ENCODE measurements at regions not wholly inside any gene's neighbourhood (a gene's known extent, or its start where the extent isn't known, plus 50 kb on each side); places are given as distances from the start of the nearest gene placed in this dataset.

DNA sequence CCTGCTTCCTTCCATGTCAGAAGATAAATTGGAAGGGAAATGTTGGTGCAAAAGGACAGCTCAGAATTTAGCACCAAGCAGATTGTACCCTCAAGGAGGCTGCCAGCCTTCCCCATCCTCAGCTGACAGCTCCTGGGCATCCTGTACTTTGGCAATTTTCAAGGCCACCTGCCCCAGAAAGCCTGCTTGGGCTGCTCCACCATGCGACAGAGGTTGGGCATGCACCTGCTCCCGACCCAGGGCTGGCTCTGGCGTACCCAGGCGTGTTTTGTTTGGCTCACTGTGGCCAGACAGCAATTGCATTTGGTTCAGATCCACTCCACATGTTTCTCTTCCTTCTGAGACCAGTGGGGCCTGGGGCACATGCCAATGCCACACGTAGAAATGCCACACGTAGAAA lies 547.8 kb downstream of the NPHP4 start:
- peaks cover 5% of the 10 kb centered on the region; the same call in 1 of the 2 replicates for H3K9me3 ChIP-seq (ENCODE audit: control insufficient read depth, insufficient read depth, low read depth, low read length)
- no peaks in the 10 kb centered on the region for H3K27me3 ChIP-seq (ENCODE audit: control insufficient read depth, insufficient read depth, low read length)
- H3K27ac ChIP-seq (ENCODE audit: low read depth, low read length), result no peak overlapping the region
- no peak overlapping the region for H3K9ac ChIP-seq (ENCODE audit: low read length)
- H3K4me3 ChIP-seq (ENCODE audit: low read depth, low read length), result no peak overlapping the region
- H3K36me3 ChIP-seq (ENCODE audit: control insufficient read depth, insufficient read depth, low read length), result no peaks in the 10 kb centered on the region
- no peaks in the 10 kb centered on the region for H3K4me1 ChIP-seq (ENCODE audit: control insufficient read depth, insufficient read depth, low read length)

- Histone ChIP-seq H3K4me1 (ENCODE audit: control insufficient read depth, insufficient read depth, low read length) (no peaks in the 10 kb centered on the region), H3K9ac (ENCODE audit: low read length) (no peak overlapping the region), H3K36me3 (ENCODE audit: control insufficient read depth, insufficient read depth, low read length) (no peaks in the 10 kb centered on the region), H3K9me3 (ENCODE audit: control insufficient read depth, insufficient read depth, low read depth, low read length) (peaks cover 27% of the 10 kb centered on the region), H3K27ac (ENCODE audit: low read depth, low read length) (no peak overlapping the region), H3K27me3 (ENCODE audit: control insufficient read depth, insufficient read depth, low read length) (peaks cover 4% of the 10 kb centered on the region; the same call in 1 of the 2 replicates), H3K4me3 (ENCODE audit: low read depth, low read length) (no peak overlapping the region)
Observed at GRCh38 chr1:5436808-5437207, 555.4 kb downstream of the NPHP4 start.

- peaks cover 6% of the 10 kb centered on the region for H3K4me1 ChIP-seq (ENCODE audit: control insufficient read depth, insufficient read depth, low read length)
- peaks cover 27% of the 10 kb centered on the region for H3K9me3 ChIP-seq (ENCODE audit: control insufficient read depth, insufficient read depth, low read depth, low read length)
- H3K27me3 ChIP-seq (ENCODE audit: control insufficient read depth, insufficient read depth, low read length), result peaks cover 4% of the 10 kb centered on the region; the same call in 1 of the 2 replicates
- H3K4me3 ChIP-seq (ENCODE audit: low read depth, low read length), result no peak overlapping the region
- H3K36me3 ChIP-seq (ENCODE audit: control insufficient read depth, insufficient read depth, low read length), result no peaks in the 10 kb centered on the region
- H3K9ac ChIP-seq (ENCODE audit: low read length), result no peak overlapping the region
- H3K27ac ChIP-seq (ENCODE audit: low read depth, low read length), result no peak overlapping the region
Observed at GRCh38 chr1:5435414-5435813, 556.8 kb downstream of the NPHP4 start.

DNA sequence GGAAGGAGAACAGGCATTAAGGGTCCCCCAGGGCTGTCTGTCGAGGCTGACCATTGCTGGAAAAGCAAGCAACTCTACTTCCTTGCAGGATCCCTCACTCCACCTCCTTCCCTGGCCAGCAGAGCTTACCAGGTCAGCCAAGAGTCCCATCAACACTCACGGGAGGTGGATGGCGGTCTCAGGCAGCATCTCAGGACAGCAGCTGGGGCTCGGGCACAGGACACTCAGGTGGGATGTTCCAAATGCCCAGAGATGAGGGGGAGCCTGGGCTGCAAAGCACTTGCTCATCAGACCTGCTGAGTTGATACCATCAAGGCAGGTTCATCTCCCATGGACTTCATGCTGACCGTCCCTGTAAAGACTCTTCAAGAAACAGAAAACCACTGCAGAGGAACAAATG lies 559.8 kb downstream of the NPHP4 start:
- Histone ChIP-seq H3K36me3 (ENCODE audit: control insufficient read depth, insufficient read depth, low read length) (no peaks in the 10 kb centered on the region), H3K27ac (ENCODE audit: low read depth, low read length) (no peak overlapping the region), H3K4me3 (ENCODE audit: low read depth, low read length) (no peak overlapping the region), H3K9me3 (ENCODE audit: control insufficient read depth, insufficient read depth, low read depth, low read length) (peaks cover 10% of the 10 kb centered on the region), H3K4me1 (ENCODE audit: control insufficient read depth, insufficient read depth, low read length) (peaks cover 32% of the 10 kb centered on the region), H3K27me3 (ENCODE audit: control insufficient read depth, insufficient read depth, low read length) (peaks cover 4% of the 10 kb centered on the region; the same call in 1 of the 2 replicates), H3K9ac (ENCODE audit: low read length) (no peak overlapping the region)

DNA sequence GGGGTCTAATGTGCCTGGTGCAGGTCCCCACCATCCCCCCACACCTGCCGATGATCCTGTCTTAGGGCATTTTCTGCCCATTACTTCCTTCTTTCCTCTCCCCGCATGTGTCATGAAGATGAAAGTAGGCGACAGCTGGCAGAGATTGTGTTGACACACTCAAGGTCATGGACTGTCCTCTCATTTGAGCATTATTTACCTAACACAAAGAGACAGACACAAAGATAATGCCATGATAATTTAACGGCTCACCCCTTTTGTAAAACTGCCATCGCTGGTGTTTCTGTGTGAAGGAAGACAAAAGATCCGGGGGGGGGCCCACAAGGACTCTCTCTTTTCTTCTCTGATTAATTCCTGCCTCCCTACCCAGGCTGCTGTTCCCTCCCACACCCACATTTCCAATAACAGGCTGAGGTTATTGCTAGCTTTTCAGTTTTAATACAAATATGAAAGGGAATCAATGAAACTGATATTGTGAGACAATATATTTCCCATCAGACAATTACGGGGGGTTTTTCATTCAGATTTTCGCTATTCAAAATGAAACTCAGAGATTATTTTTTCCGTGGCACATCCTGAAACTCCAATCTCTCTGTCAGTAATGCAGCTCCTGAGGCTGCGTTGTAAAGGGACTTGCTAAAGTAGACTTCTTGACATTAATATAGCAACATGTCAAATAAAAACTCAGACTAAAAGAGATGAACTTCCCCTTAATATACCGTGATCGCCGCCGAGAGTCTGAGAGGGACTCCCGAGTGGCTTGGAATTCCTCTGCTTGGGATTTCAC lies 561.1 kb downstream of the NPHP4 start:
- H3K9ac ChIP-seq (ENCODE audit: low read length), result no peak overlapping the region
- H3K4me3 ChIP-seq (ENCODE audit: low read depth, low read length), result no peak overlapping the region
- H3K4me1 ChIP-seq (ENCODE audit: control insufficient read depth, insufficient read depth, low read length), result peaks cover 33% of the 10 kb centered on the region
- H3K27me3 ChIP-seq (ENCODE audit: control insufficient read depth, insufficient read depth, low read length), result peaks cover 4% of the 10 kb centered on the region; the same call in 1 of the 2 replicates
- H3K36me3 ChIP-seq (ENCODE audit: control insufficient read depth, insufficient read depth, low read length), result no peaks in the 10 kb centered on the region
- H3K27ac ChIP-seq (ENCODE audit: low read depth, low read length), result no peak overlapping the region
- H3K9me3 ChIP-seq (ENCODE audit: control insufficient read depth, insufficient read depth, low read depth, low read length), result no peaks in the 10 kb centered on the region

DNA sequence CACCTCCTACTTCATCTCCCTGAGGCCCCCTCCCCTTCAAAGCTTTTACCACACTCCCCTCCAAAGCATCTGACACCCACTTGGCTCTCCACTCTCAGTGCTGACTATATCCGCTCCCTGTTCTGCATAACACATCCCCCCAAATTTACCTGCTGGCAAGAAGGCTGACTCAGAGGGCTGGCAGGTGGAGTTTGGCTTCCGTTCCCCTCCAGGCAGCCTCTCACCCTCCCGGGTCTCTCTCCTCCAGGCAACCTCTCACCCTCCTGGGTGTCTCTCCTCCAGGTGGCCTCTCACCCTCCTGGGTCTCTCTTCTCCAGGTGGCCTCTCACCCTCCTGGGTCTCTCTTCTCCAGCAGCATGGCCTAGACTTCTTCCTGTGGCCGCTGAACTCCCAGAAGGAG lies 562.1 kb downstream of the NPHP4 start:
- Histone ChIP-seq H3K4me3 (ENCODE audit: low read depth, low read length) (no peak overlapping the region), H3K4me1 (ENCODE audit: control insufficient read depth, insufficient read depth, low read length) (peaks cover 43% of the 10 kb centered on the region), H3K9ac (ENCODE audit: low read length) (no peak overlapping the region), H3K36me3 (ENCODE audit: control insufficient read depth, insufficient read depth, low read length) (no peaks in the 10 kb centered on the region), H3K27ac (ENCODE audit: low read depth, low read length) (no peak overlapping the region), H3K9me3 (ENCODE audit: control insufficient read depth, insufficient read depth, low read depth, low read length) (no peaks in the 10 kb centered on the region), H3K27me3 (ENCODE audit: control insufficient read depth, insufficient read depth, low read length) (peaks cover 5% of the 10 kb centered on the region; the same call in 1 of the 2 replicates)

- Histone ChIP-seq H3K9ac (ENCODE audit: low read length) (no peak overlapping the region), H3K9me3 (ENCODE audit: control insufficient read depth, insufficient read depth, low read depth, low read length) (no peaks in the 10 kb centered on the region), H3K36me3 (ENCODE audit: control insufficient read depth, insufficient read depth, low read length) (no peaks in the 10 kb centered on the region), H3K4me3 (ENCODE audit: low read depth, low read length) (no peak overlapping the region), H3K27me3 (ENCODE audit: control insufficient read depth, insufficient read depth, low read length) (peaks cover 6% of the 10 kb centered on the region; the same call in 1 of the 2 replicates), H3K27ac (ENCODE audit: low read depth, low read length) (no peak overlapping the region), H3K4me1 (ENCODE audit: control insufficient read depth, insufficient read depth, low read length) (peaks cover 61% of the 10 kb centered on the region)
Observed at GRCh38 chr1:5428351-5428750, 563.9 kb downstream of the NPHP4 start.

DNA sequence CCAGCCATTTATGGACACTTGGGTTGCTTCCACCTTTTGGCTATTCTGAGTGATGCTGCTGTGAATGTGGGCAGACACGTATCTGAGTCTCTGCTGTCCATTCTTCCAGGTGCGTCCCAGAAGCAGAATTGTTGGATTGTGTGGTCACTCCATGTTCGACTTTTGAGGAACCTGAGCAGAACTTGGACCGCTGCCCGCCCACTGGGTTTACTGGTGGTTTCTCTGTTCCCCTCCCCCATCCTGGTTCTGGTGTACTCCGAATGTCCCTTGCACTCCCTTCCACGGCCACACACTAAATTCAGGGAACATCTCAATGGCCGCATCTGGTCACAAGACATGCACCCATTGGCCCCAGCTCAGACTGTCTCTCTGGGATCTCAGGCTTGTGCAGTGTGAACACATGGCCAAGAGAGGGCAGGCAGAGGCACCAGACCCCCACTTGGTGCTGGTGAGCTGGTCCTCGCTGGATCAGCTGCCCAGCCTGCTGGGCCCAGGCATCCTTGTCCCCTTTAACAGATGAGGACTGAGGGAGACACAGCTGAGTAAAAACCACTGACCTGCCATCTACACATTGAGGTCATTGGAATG lies 565.1 kb downstream of the NPHP4 start:
- H3K4me1 ChIP-seq (ENCODE audit: control insufficient read depth, insufficient read depth, low read length), result peaks cover 73% of the 10 kb centered on the region
- H3K36me3 ChIP-seq (ENCODE audit: control insufficient read depth, insufficient read depth, low read length), result no peaks in the 10 kb centered on the region
- no peak overlapping the region for H3K9ac ChIP-seq (ENCODE audit: low read length)
- H3K27me3 ChIP-seq (ENCODE audit: control insufficient read depth, insufficient read depth, low read length), result peaks cover 11% of the 10 kb centered on the region; the same call in 1 of the 2 replicates
- H3K4me3 ChIP-seq (ENCODE audit: low read depth, low read length), result no peak overlapping the region
- H3K9me3 ChIP-seq (ENCODE audit: control insufficient read depth, insufficient read depth, low read depth, low read length), result no peaks in the 10 kb centered on the region
- no peak overlapping the region for H3K27ac ChIP-seq (ENCODE audit: low read depth, low read length)

GRCh38 chr1:5424802-5425703 lies 567.2 kb downstream of the NPHP4 start:
- Histone ChIP-seq H3K27me3 (ENCODE audit: control insufficient read depth, insufficient read depth, low read length) (peaks cover 16% of the 10 kb centered on the region), H3K4me1 (ENCODE audit: control insufficient read depth, insufficient read depth, low read length) (peaks cover 65% of the 10 kb centered on the region), H3K9me3 (ENCODE audit: control insufficient read depth, insufficient read depth, low read depth, low read length) (no peaks in the 10 kb centered on the region), H3K4me3 (ENCODE audit: low read depth, low read length) (peak overlapping the region; percentile 30), H3K27ac (ENCODE audit: low read depth, low read length) (no peak overlapping the region; the same call in 1 of the 2 replicates), H3K36me3 (ENCODE audit: control insufficient read depth, insufficient read depth, low read length) (no peaks in the 10 kb centered on the region), H3K9ac (ENCODE audit: low read length) (peak overlapping the region; percentile 36)

- no peaks in the 10 kb centered on the region for H3K36me3 ChIP-seq (ENCODE audit: control insufficient read depth, insufficient read depth, low read length)
- H3K4me3 ChIP-seq (ENCODE audit: low read depth, low read length), result no peak overlapping the region
- H3K4me1 ChIP-seq (ENCODE audit: control insufficient read depth, insufficient read depth, low read length), result peaks cover 47% of the 10 kb centered on the region
- H3K27ac ChIP-seq (ENCODE audit: low read depth, low read length), result no peak overlapping the region
- no peak overlapping the region for H3K9ac ChIP-seq (ENCODE audit: low read length)
- H3K9me3 ChIP-seq (ENCODE audit: control insufficient read depth, insufficient read depth, low read depth, low read length), result no peaks in the 10 kb centered on the region
- peaks cover 16% of the 10 kb centered on the region for H3K27me3 ChIP-seq (ENCODE audit: control insufficient read depth, insufficient read depth, low read length)
Observed at GRCh38 chr1:5423109-5423508, 569.1 kb downstream of the NPHP4 start.

Measured in HUES6 (cell line).